ENCODE measurements at regions not wholly inside any gene's neighbourhood (a gene's known extent, or its start where the extent isn't known, plus 50 kb on each side); places are given as distances from the start of the nearest gene placed in this dataset.

DNA sequence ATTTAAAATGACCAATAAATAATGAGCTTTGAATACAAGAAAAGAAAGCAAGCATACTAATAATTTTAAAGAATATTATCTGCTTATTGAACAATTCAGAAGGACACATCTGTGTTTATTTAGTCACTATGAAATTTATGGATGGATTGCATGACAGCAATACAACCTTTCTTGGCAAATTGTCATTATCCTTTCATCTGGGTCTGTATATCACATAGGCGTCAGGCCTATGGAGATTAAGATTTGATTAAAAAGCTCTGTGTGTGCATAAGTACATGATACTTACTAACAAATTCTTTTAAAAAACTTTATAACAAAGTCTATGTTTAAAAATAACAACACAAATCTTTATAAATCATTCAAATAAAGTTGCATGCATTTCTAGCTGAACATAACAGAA, 1394.4 kb downstream of the KHDRBS2 start:
- TF ChIP-seq, protein P1, sequence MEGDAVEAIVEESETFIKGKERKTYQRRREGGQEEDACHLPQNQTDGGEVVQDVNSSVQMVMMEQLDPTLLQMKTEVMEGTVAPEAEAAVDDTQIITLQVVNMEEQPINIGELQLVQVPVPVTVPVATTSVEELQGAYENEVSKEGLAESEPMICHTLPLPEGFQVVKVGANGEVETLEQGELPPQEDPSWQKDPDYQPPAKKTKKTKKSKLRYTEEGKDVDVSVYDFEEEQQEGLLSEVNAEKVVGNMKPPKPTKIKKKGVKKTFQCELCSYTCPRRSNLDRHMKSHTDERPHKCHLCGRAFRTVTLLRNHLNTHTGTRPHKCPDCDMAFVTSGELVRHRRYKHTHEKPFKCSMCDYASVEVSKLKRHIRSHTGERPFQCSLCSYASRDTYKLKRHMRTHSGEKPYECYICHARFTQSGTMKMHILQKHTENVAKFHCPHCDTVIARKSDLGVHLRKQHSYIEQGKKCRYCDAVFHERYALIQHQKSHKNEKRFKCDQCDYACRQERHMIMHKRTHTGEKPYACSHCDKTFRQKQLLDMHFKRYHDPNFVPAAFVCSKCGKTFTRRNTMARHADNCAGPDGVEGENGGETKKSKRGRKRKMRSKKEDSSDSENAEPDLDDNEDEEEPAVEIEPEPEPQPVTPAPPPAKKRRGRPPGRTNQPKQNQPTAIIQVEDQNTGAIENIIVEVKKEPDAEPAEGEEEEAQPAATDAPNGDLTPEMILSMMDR (IDR thresholded peaks at IDR 0.05 in 2 of 3, conservative IDR thresholded peaks at IDR 0.05 in 1 of 3; ENCODE audit: control insufficient read depth in 2 of 3, extremely low read depth in 1 of 3, insufficient read depth in 1 of 3, low read depth in 3 of 3, low read length in 3 of 3), result no peak
- TF ChIP-seq TCF12 (IDR thresholded peaks at IDR 0.05; ENCODE audit: low read depth, low read length), result no peak
- TF ChIP-seq, protein P2, sequence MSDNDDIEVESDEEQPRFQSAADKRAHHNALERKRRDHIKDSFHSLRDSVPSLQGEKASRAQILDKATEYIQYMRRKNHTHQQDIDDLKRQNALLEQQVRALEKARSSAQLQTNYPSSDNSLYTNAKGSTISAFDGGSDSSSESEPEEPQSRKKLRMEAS (IDR thresholded peaks at IDR 0.05; ENCODE audit: low read depth, low read length), result no peak

Data from GM12878 (cell line).